ENCODE measurements at regions not wholly inside any gene's neighbourhood (a gene's known extent, or its start where the extent isn't known, plus 50 kb on each side); places are given as distances from the start of the nearest gene placed in this dataset.
A peak's percentile ranks its signal among the peaks of the same experiment; 100 is the strongest.

DNA sequence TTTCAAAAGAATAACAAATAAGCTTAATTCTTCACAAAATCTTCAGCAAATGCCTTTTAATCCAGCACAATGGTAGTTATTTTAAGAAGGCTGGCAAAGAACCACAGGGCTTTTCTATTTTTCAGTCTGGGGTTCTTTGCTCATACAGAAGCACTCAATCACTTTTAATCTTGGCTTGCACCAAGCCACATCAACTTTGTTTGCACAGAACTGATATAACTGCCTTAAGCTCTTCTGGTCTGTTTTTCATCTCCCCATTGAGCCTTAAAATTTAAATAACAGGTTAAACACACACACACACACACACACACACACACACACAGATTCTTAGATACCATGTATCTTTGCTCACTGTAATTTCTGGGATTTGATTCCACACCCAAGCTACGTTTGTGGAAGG lies 377.0 kb downstream of the GATA3 start:
- TF ChIP-seq, protein P1, sequence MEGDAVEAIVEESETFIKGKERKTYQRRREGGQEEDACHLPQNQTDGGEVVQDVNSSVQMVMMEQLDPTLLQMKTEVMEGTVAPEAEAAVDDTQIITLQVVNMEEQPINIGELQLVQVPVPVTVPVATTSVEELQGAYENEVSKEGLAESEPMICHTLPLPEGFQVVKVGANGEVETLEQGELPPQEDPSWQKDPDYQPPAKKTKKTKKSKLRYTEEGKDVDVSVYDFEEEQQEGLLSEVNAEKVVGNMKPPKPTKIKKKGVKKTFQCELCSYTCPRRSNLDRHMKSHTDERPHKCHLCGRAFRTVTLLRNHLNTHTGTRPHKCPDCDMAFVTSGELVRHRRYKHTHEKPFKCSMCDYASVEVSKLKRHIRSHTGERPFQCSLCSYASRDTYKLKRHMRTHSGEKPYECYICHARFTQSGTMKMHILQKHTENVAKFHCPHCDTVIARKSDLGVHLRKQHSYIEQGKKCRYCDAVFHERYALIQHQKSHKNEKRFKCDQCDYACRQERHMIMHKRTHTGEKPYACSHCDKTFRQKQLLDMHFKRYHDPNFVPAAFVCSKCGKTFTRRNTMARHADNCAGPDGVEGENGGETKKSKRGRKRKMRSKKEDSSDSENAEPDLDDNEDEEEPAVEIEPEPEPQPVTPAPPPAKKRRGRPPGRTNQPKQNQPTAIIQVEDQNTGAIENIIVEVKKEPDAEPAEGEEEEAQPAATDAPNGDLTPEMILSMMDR (IDR thresholded peaks at IDR 0.05; ENCODE audit: low read depth, low read length), result no peak
- Histone ChIP-seq H3K9me3 (no peaks in the 10 kb centered on the region), H3K4me3 (ENCODE audit: low read depth, low read length) (no peak overlapping the region), H3K27me3 (no peaks in the 10 kb centered on the region), H3K36me3 (no peaks in the 10 kb centered on the region), H3K4me1 (no peaks in the 10 kb centered on the region)
- DNase-seq, result no peak

DNA sequence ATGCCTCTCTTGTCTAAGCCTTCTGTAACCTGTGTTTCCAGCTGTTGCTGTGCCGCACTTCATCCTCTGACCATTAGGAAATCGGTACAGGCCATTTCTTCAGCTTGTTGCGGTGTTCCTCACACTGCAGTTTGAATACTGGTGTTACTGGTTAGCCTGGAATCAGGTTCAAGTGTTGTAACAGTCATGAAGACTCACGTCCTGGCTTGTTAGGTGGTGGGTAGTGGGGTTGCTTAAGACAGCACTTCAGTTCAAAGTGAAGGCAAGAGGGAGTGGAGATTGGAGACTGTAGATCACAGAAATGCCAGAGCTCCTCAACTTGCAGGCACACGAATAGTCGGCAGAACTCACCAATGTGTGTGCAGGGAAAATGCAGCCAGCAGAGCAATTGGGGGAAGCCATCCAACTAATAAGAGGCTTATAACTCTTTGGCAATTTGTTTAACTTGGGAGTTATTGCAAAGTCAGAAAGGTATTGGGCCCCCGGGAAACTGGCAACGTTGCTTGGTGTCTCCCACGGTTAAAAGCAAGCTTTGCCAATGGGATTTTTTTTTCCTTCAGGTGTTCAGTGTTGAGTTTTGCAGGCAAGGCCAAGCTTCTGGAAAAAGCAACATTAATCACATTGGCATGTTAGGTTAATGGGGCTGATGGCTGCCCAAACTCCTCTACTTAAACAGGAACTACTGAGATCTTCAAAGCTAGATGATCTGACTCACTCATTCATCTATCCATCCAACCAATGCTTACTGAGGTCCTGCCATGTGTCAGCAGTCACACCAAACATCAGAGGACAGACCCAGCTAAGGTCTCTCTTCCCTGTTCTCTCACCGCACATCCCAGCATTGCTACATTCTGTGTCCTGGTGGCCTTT lies 380.9 kb downstream of the GATA3 start:
- H3K27me3 ChIP-seq, result no peaks in the 10 kb centered on the region
- TF ChIP-seq, protein P1 (IDR thresholded peaks at IDR 0.05; ENCODE audit: low read depth, low read length), result no peak
- no peaks in the 10 kb centered on the region; the same call in 1 of the 2 replicates for H3K9me3 ChIP-seq
- H3K4me1 ChIP-seq, result no peaks in the 10 kb centered on the region
- DNase-seq, result no peak
- no peak overlapping the region for H3K4me3 ChIP-seq (ENCODE audit: low read depth, low read length)
- H3K36me3 ChIP-seq, result no peaks in the 10 kb centered on the region

GRCh38 chr10:8437896-8438295 lies 383.4 kb downstream of the GATA3 start:
- Histone ChIP-seq H3K4me3 (ENCODE audit: low read depth, low read length) (no peak overlapping the region), H3K36me3 (no peaks in the 10 kb centered on the region), H3K9me3 (no peaks in the 10 kb centered on the region; the same call in 1 of the 2 replicates), H3K4me1 (no peaks in the 10 kb centered on the region), H3K27me3 (no peaks in the 10 kb centered on the region)
- no peak for DNase-seq
- TF ChIP-seq, protein P1 (IDR thresholded peaks at IDR 0.05; ENCODE audit: low read depth, low read length), result no peak

DNA sequence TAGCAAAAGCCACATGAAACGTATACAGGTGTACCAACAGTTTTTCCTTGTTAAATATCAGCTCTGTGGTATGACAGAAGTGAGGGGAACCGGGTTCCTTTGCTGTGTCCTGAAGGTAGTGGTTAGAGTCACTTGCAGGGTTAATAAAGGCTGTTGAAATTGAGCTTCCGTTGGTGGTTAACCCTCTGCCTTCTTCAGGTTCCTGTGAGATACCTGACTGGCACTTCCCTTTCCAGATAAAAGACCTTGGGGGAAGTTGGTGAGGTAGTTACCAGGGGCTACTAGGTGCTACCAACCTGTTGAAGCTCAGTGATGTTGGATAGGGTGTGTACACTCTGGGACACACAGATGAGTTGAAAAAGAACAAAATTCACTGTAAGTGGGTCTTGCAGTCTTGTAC lies 384.1 kb downstream of the GATA3 start:
- Histone ChIP-seq H3K27me3 (no peaks in the 10 kb centered on the region), H3K4me3 (ENCODE audit: low read depth, low read length) (no peak overlapping the region), H3K9me3 (no peaks in the 10 kb centered on the region; the same call in 1 of the 2 replicates), H3K4me1 (no peaks in the 10 kb centered on the region; the same call in 1 of the 2 replicates), H3K36me3 (no peaks in the 10 kb centered on the region)
- TF ChIP-seq, protein P1 (IDR thresholded peaks at IDR 0.05; ENCODE audit: low read depth, low read length), result no peak
- no peak for DNase-seq

- no peak for DNase-seq
- TF ChIP-seq, protein P1 (IDR thresholded peaks at IDR 0.05; ENCODE audit: low read depth, low read length), result no peak
- Histone ChIP-seq H3K9me3 (no peaks in the 10 kb centered on the region; the same call in 1 of the 2 replicates), H3K27me3 (no peaks in the 10 kb centered on the region), H3K4me3 (ENCODE audit: low read depth, low read length) (no peak overlapping the region), H3K36me3 (no peaks in the 10 kb centered on the region), H3K4me1 (peaks cover 3% of the 10 kb centered on the region)
Observed at GRCh38 chr10:8439040-8439439, 384.6 kb downstream of the GATA3 start.

GRCh38 chr10:8444630-8445029 lies 390.1 kb downstream of the GATA3 start:
- Histone ChIP-seq H3K9me3 (no peaks in the 10 kb centered on the region; the same call in 1 of the 2 replicates), H3K27me3 (no peaks in the 10 kb centered on the region), H3K36me3 (no peaks in the 10 kb centered on the region), H3K4me1 (peaks cover 15% of the 10 kb centered on the region), H3K4me3 (ENCODE audit: low read depth, low read length) (peak overlapping the region; percentile 15; the same call in 1 of the 2 replicates)
- TF ChIP-seq, protein P1 (IDR thresholded peaks at IDR 0.05; ENCODE audit: low read depth, low read length), result peak; percentile 67
- DNase-seq, result peak; percentile 76
